Tibial nerve (tissue), 4 donors: ENCODE measurements at regions not wholly inside any gene's neighbourhood (a gene's known extent, or its start where the extent isn't known, plus 50 kb on each side); places are given as distances from the start of the nearest gene placed in this dataset.

Source experiments
- DNase-seq, 2 donors: peaks; one replicate each; pipeline ENCODE4 v3.0.0-alpha.2; 2019; ENCODE audit warnings: low spot score in 2 of 2
- H3K27ac ChIP-seq, 4 donors: fragments of 200-600 bp; sonication (generic) in 3 of 4; one replicate each; pipeline ENCODE4 v1.5.1; 2017 to 2019; ENCODE audit warnings: mild to moderate bottlenecking in 1 of 4
- H3K27me3 ChIP-seq, 2 donors: fragments of 200-600 bp; sonication (generic) in 1 of 2; one replicate each; pipeline versions ENCODE4 v1.5.1 to v1.6.0; 2017 to 2019
- H3K36me3 ChIP-seq, 3 donors: fragments of 200-600 bp; sonication (generic); one replicate each; pipeline ENCODE4 v1.5.1; 2018 to 2019
- H3K4me1 ChIP-seq, 4 donors: fragments of 200-600 bp; sonication (generic) in 3 of 4; one replicate each; pipeline ENCODE4 v1.5.1; 2017 to 2019
- H3K4me3 ChIP-seq, 4 donors: fragments of 200-600 bp; sonication (generic) in 3 of 4; one replicate each; pipeline ENCODE4 v1.5.1; 2017 to 2019; ENCODE audit warnings: mild to moderate bottlenecking in 1 of 4, moderate library complexity in 1 of 4
- H3K9me3 ChIP-seq, 4 donors: fragments of 200-600 bp; sonication (generic) in 3 of 4; one replicate each; pipeline ENCODE4 v1.5.1; 2017 to 2019
- EP300 ChIP-seq, 2 donors: sonication (generic); formaldehyde crosslinking; IDR thresholded peaks; one replicate each; pipeline ENCODE4 v1.6.1; 2017; ENCODE audit warnings: antibody characterized with exemption in 2 of 2, mild to moderate bottlenecking in 1 of 2
- POLR2A ChIP-seq, 2 donors: fragments of 450-650 bp; IDR thresholded peaks; one replicate each; pipeline ENCODE4 v1.6.1; 2017; ENCODE audit warnings: antibody characterized with exemption in 2 of 2, mild to moderate bottlenecking in 2 of 2, moderate library complexity in 2 of 2
- WGBS, 2 donors: methylation state at CpG; one replicate each; pipeline ENCODE4 v1.1.5; 2018; 5-methylcytosine and 5-hydroxymethylcytosine counted together
- TF ChIP-seq, protein P1 (sequence below), 5 experiments: fragments of 200-600 bp in 3 of 5; fragments of 450-650 bp in 2 of 5; sonication (generic) in 3 of 5; IDR thresholded peaks; one replicate each; pipeline ENCODE4 v1.5.1; 2016 to 2019; ENCODE audit warnings: antibody characterized with exemption in 5 of 5, mild to moderate bottlenecking in 3 of 5, moderate library complexity in 2 of 5

GRCh38 chr1:67952071-67952470, 98.4 kb downstream of the DIRAS3 start:
- WGBS, 2 donors = 77 to 78% methylated on average over 1 of the region's 1 CpG
- no peaks in the 10 kb centered on the region for H3K4me1 ChIP-seq
- H3K9me3 ChIP-seq = no peaks in the 10 kb centered on the region
- H3K27ac ChIP-seq = no peak overlapping the region
- no peak overlapping the region for H3K4me3 ChIP-seq
- DNase-seq = no peak
- H3K27me3 ChIP-seq = no peaks in the 10 kb centered on the region
- no peaks in the 10 kb centered on the region for H3K36me3 ChIP-seq
- TF ChIP-seq, protein P1, sequence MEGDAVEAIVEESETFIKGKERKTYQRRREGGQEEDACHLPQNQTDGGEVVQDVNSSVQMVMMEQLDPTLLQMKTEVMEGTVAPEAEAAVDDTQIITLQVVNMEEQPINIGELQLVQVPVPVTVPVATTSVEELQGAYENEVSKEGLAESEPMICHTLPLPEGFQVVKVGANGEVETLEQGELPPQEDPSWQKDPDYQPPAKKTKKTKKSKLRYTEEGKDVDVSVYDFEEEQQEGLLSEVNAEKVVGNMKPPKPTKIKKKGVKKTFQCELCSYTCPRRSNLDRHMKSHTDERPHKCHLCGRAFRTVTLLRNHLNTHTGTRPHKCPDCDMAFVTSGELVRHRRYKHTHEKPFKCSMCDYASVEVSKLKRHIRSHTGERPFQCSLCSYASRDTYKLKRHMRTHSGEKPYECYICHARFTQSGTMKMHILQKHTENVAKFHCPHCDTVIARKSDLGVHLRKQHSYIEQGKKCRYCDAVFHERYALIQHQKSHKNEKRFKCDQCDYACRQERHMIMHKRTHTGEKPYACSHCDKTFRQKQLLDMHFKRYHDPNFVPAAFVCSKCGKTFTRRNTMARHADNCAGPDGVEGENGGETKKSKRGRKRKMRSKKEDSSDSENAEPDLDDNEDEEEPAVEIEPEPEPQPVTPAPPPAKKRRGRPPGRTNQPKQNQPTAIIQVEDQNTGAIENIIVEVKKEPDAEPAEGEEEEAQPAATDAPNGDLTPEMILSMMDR (IDR thresholded peaks at IDR 0.05) = no peak
- no peak for TF ChIP-seq EP300 (IDR thresholded peaks at IDR 0.05)
- no peak for TF ChIP-seq POLR2A (IDR thresholded peaks at IDR 0.05)

DNA sequence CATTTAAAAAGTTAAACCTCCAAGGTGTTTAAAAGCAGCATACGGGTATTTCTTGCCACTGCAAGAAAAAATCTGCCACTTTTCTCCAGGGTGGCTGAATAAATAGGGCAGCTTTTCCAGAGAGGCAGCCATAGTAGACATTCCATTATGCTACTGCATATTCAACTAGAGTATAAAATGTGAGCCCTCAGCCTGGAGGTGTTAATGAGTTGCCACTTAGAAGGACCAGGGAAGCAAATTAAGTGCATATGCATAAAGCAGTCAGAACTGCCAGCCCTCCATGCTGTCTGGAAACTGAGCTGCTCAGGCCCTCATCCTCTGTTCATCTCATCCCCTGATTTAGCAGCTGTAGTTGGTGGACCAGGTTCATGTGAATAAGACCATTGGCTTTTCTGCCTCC, 99.4 kb downstream of the DIRAS3 start:
- Histone ChIP-seq H3K4me3 (no peak overlapping the region), H3K36me3 (no peaks in the 10 kb centered on the region), H3K27me3 (no peaks in the 10 kb centered on the region), H3K4me1 (no peaks in the 10 kb centered on the region), H3K27ac (no peak overlapping the region), H3K9me3 (no peaks in the 10 kb centered on the region)
- no peak for DNase-seq
- WGBS, 2 donors = 88 to 95% methylated on average over 1 of the region's 1 CpG
- no peak for TF ChIP-seq POLR2A (IDR thresholded peaks at IDR 0.05)
- TF ChIP-seq, protein P1 (IDR thresholded peaks at IDR 0.05) = no peak
- no peak for TF ChIP-seq EP300 (IDR thresholded peaks at IDR 0.05)

DNA sequence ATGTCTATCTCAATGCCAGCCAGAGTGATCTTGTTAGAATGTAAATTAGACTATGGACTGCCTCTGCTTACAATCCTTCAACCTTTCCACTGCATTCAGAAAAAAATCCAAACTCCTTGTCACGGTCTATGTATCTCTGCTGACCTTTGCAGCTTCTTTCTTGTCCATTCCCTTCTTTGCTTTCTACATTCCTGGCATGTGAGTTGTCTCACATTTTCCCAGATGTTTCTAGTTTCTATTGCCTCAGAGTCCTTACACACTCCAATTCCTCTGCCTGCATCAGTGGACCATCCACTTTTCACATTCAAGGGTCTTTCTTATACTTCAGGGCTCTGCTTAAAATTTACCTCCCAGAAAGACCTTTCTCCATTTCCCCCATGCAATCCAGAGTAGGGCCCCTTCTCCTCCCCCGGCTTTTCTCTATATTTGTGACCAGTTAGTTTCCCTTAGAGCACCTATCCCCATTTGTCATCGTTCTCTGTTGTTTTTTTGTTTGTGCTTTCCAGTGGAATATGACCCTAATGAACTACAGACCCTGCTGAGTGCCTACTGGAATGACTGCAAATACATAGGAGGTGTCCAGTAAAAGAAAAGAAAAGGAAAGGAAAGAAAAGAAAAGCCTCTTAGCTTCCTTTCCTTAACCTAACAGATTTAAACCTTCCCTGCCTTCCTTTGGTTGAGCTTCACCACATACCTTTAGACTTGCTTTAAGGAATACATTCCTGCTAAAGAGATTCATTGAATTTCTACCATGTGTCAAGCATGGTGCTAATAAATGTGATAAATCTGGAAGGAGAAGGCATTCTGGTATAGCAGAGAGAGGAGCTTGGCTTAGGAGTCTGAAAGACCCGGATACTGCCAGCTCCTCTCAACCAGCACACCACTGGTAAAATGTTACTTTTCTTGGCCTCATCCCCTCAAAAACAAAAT, 102.0 kb downstream of the DIRAS3 start:
- 68 to 73% methylated on average over 4 of the region's 4 CpGs for WGBS, 2 donors
- no peak overlapping the region for H3K27ac ChIP-seq
- TF ChIP-seq, protein P1 (IDR thresholded peaks at IDR 0.05) = no peak
- no peak for TF ChIP-seq POLR2A (IDR thresholded peaks at IDR 0.05)
- no peak for TF ChIP-seq EP300 (IDR thresholded peaks at IDR 0.05)

GRCh38 chr1:67947114-67947513, 103.3 kb downstream of the DIRAS3 start:
- TF ChIP-seq POLR2A (IDR thresholded peaks at IDR 0.05) (no peak), EP300 (IDR thresholded peaks at IDR 0.05) (no peak)
- TF ChIP-seq, protein P1 (IDR thresholded peaks at IDR 0.05) = no peak
- Histone ChIP-seq H3K4me1 (no peaks in the 10 kb centered on the region), H3K9me3 (no peaks in the 10 kb centered on the region), H3K27me3 (no peaks in the 10 kb centered on the region), H3K4me3 (no peak overlapping the region), H3K36me3 (no peaks in the 10 kb centered on the region), H3K27ac (no peak overlapping the region)
- no peak for DNase-seq
- 73 to 79% methylated on average over 7 of the region's 7 CpGs for WGBS, 2 donors

More for the DNA sequence above, 102.0 kb downstream of the DIRAS3 start:
- DNase-seq = no peak
- Histone ChIP-seq H3K27me3 (no peaks in the 10 kb centered on the region), H3K9me3 (no peaks in the 10 kb centered on the region), H3K4me1 (no peaks in the 10 kb centered on the region), H3K4me3 (no peak overlapping the region), H3K36me3 (no peaks in the 10 kb centered on the region)

- TF ChIP-seq, protein P1 (IDR thresholded peaks at IDR 0.05) = no peak
- no peak for TF ChIP-seq POLR2A (IDR thresholded peaks at IDR 0.05)
- no peaks in the 10 kb centered on the region for H3K9me3 ChIP-seq
- no peak for DNase-seq
- 48 to 54% methylated on average over 7 of the region's 7 CpGs for WGBS, 2 donors
- H3K27me3 ChIP-seq = no peaks in the 10 kb centered on the region
- H3K4me1 ChIP-seq = no peaks in the 10 kb centered on the region
- H3K4me3 ChIP-seq = no peak overlapping the region
- no peak overlapping the region for H3K27ac ChIP-seq
- H3K36me3 ChIP-seq = no peaks in the 10 kb centered on the region
Measured at GRCh38 chr1:67945733-67946374, 104.6 kb downstream of the DIRAS3 start.
